22Rv1 (cell line): ENCODE measurements at regions not wholly inside any gene's neighbourhood (a gene's known extent, or its start where the extent isn't known, plus 50 kb on each side); places are given as distances from the start of the nearest gene placed in this dataset.

Experiments
- ZFX ChIP-seq: fragments of 450-650 bp; IDR thresholded peaks from 2 replicates; pipeline ENCODE4 v1.6.1; 2017; ENCODE audit warnings: antibody characterized with exemption, borderline replicate concordance
- TF ChIP-seq, protein P1 (sequence below): fragments of 450-650 bp; IDR thresholded peaks from 2 replicates; pipeline ENCODE4 v1.5.1; 2017; ENCODE audit warnings: mild to moderate bottlenecking

DNA sequence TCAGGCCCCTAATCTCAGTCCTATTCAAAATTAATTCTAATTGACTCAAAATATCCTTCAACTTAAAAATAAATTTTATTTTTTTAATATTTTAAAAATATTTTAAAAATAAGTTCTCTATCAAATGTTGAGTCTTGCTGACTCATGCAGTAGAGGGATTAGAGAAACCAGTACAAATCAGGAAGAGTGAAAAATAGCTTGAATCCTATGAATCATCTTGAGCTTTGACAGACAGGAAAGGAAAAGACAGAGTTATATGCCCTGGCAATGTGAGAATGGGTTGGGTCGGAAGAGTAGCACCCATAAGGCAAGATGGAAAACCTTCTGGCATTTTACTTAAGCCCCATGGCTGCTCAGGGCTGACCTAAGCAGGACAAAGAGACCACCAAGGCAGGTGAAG, 346.6 kb upstream of the RUNX1 start:
- TF ChIP-seq, protein P1, sequence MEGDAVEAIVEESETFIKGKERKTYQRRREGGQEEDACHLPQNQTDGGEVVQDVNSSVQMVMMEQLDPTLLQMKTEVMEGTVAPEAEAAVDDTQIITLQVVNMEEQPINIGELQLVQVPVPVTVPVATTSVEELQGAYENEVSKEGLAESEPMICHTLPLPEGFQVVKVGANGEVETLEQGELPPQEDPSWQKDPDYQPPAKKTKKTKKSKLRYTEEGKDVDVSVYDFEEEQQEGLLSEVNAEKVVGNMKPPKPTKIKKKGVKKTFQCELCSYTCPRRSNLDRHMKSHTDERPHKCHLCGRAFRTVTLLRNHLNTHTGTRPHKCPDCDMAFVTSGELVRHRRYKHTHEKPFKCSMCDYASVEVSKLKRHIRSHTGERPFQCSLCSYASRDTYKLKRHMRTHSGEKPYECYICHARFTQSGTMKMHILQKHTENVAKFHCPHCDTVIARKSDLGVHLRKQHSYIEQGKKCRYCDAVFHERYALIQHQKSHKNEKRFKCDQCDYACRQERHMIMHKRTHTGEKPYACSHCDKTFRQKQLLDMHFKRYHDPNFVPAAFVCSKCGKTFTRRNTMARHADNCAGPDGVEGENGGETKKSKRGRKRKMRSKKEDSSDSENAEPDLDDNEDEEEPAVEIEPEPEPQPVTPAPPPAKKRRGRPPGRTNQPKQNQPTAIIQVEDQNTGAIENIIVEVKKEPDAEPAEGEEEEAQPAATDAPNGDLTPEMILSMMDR = no peak
- no peak for TF ChIP-seq ZFX
